HS-27A (cell line): ENCODE measurements at regions not wholly inside any gene's neighbourhood (a gene's known extent, or its start where the extent isn't known, plus 50 kb on each side); places are given as distances from the start of the nearest gene placed in this dataset.

Experiments used
- DNase-seq: peaks from one replicate; pipeline ENCODE4 v3.0.0-alpha.2; 2012; ENCODE audit warnings: low read depth, missing footprints

- no peak for DNase-seq
Observed at GRCh38 chr1:172801771-172802322, 142.9 kb downstream of the FASLG start.

DNA sequence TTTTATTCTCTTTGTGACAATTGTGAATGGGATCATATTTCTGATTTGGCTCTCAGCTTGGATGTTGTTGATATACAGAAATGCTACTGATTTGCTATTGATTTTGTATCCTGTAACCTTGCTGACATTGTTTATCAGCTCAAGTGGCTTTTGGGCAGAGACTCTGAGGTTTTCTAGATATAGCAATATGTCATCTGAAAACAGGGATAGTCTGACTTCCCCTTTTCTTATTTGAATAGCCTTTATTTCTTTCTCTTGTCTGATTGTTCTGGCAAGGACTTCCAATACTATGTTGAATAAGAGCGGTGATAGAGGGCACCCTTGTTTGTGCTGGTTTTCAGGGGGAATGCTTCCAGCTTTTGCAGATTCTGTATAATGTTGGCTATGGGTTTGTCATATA lies 150.8 kb downstream of the FASLG start:
- DNase-seq = no peak

- DNase-seq = no peak
Observed at GRCh38 chr1:172810480-172811175, 151.7 kb downstream of the FASLG start.

- DNase-seq = no peak
Observed at GRCh38 chr1:172811694-172812093, 152.8 kb downstream of the FASLG start.

- no peak for DNase-seq
Observed at GRCh38 chr1:172812118-172812517, 153.2 kb downstream of the FASLG start.

- no peak for DNase-seq
Observed at GRCh38 chr1:172813330-172813729, 154.4 kb downstream of the FASLG start.

DNA sequence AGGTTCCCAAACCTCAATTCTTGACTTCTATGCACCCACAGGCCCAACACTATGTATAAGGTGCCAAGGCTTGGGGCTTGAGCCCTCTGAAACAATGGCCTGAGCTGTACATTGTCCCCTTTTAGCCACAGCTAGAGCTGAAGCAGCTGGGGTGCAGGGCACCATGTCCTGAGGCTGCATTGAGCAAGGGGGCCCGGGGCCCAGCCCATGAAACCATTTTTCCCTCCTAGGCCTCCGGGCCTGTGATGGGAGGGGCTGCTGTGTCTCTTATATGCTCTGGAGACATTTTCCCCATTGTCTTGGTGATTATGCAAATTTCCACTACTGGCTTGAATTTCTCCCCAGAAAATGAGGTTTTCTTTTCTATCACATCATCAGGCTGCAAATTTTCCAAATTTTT lies 155.5 kb downstream of the FASLG start:
- no peak for DNase-seq

GRCh38 chr1:172815740-172816139 lies 156.8 kb downstream of the FASLG start:
- DNase-seq = no peak

GRCh38 chr1:172818841-172819527 lies 160.1 kb downstream of the FASLG start:
- no peak for DNase-seq

DNA sequence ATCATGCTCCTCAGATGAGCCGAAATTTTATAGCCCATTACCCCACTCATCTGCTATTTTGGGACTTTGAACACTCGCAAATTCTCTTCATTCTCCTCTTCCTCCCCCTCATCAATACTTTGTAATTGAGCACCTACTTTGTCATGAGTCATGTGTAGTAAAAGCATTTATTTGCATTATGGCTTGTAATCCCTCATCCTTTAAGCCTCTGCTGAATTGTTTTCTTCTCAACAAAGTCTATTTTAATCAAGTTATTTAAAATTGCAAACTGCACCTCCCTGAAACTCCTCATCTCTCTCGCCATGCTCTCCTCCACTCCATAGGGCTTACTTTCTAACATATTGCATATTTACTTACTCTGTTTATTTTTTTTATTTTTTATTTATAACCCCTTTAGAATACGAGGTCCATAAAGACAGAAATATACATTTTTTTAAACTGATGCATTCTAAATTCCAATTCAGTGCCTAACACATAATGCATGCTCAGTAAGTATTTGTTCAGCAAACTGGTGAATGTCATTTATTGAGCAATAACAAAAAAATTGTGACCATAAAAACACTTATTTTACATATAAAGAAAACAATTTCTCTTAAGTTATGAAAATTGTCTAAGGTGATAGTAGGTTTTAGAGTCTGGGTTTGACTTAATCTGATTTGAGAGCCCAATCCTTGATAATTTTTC lies 161.7 kb downstream of the FASLG start:
- DNase-seq = no peak

- DNase-seq = peak; percentile 48
Observed at GRCh38 chr1:172821609-172822274, 162.8 kb downstream of the FASLG start.

GRCh38 chr1:172822886-172823285 lies 164.0 kb downstream of the FASLG start:
- DNase-seq = no peak

DNA sequence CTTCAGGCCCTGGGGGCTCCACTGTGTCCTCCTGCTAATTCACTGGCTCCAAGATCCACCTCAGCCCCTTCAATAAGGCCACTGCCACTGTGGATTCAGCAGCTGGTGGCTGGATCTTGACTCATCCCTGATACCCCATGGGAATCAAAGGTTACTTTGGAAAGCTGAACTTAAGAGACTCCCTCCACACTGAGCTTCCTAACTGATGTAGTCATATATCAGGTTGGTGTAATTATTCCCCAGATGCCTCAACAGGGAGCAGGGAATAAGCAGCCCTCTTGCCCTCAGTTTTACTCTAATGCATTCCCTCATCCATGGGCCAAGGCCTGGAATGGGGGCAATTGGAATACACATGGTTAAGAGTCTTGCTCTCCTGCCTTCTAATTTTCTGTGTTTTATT lies 164.6 kb downstream of the FASLG start:
- peak; percentile 42 for DNase-seq

- DNase-seq = no peak
Observed at GRCh38 chr1:172824209-172824608, 165.3 kb downstream of the FASLG start.

DNA sequence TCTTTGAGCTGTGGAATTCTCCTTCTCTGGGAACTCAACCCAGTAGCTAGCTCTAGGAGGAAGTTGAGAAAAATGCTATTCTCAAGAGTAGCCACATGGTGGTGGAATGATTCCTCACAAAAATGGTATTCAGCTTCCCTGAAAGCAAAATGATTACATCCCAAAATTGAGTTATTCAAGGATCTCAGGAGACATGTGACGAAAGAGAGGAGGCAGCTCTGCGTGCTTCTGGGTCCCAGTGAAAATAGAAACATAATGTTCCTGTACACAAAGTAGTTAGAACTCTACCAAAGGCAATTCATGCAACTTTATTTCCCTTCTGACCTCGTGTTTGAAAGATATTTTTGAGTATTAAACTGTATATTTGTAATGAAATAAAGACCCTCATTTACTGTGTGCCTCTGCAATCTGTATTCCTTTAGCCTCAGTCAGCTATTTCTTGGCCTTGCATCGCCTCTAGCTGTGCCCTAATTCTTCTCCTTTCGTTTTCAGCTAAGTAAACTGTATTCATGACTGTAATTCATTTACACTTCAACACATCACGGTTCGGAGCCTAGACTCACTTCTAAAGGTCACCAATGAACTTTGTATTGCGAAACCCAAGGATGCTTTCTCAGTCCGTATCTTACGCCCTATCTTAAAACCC lies 167.3 kb downstream of the FASLG start:
- peak; percentile 62 for DNase-seq

- no peak for DNase-seq
Observed at GRCh38 chr1:172827301-172827700, 168.4 kb downstream of the FASLG start.

GRCh38 chr1:172827841-172828240 lies 168.9 kb downstream of the FASLG start:
- no peak for DNase-seq

DNA sequence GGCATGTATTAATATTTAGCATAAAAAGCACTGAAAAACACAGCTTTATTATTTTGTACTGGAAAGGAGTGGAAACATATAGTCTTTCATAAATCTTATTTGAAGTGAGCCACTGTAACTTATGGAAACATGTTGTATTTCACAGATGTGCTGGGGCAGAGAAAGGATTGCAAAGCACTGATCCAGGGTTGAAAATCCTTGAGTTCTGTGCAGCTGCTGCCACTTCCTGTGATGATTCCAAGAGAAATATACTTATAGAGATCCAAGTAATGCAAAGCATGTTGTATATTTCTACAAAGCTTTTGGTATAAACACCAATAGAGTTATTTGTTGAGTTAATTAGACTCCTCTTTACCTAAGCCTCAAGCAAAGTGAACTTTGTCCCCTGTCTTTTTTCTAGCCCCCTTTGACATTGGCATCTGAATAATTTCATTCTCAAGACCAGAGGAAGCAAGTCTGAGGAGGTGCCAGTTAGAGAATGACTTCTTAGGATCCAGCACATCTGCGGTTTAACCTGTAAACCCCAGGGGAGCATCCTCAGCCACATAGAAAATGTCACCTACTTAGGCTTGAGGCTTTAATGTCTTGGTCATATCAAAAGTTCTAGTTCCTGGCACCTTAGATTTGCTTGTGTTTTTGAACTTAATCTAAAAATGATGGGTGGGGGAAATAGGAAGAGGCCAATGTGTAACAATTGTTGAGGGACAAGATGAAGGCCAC lies 173.3 kb downstream of the FASLG start:
- DNase-seq = no peak

DNA sequence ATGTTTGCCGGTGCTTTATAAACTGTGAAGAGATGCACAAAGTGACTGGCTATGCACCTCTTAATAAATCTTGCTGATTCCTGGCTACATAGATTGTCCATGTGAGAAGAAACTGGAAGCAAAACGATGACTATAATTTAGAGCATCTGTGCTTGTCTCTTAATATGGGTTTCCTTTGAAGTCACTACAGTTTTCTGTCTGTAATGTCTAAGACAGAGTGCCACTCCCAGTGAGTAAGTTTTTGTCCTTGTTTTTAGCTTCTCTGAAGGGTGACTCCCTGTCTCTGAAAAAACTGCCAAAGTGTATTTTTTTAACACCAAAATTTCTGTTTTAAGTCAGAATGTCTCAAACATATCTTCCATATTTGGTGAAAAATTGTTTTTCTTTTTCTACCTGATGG lies 175.1 kb downstream of the FASLG start:
- DNase-seq = no peak

- DNase-seq = no peak
Observed at GRCh38 chr1:172834609-172835008, 175.7 kb downstream of the FASLG start.

GRCh38 chr1:172835834-172836233 lies 176.9 kb downstream of the FASLG start:
- no peak for DNase-seq
